Pons (tissue), 1 donor: ENCODE measurements at regions not wholly inside any gene's neighbourhood (a gene's known extent, or its start where the extent isn't known, plus 50 kb on each side); places are given as distances from the start of the nearest gene placed in this dataset.
A peak's percentile ranks its signal among the peaks of the same experiment; 100 is the strongest.
"Not testable (repeated sequence)": the region's sequence is repeated elsewhere in the genome, so short reads cannot be mapped to it uniquely, and the experiment has no call there.

Experiments
- DNase-seq: peaks from one replicate; pipeline ENCODE4 v3.0.0-alpha.2; 2016; ENCODE audit warnings: low spot score

- DNase-seq: no peak
Observed at GRCh38 chr6:72457738-72458137, 164.1 kb upstream of the KCNQ5 start.

- no peak for DNase-seq
Observed at GRCh38 chr6:72458521-72458920, 163.3 kb upstream of the KCNQ5 start.

GRCh38 chr6:72461144-72461543, 160.7 kb upstream of the KCNQ5 start:
- no peak for DNase-seq

GRCh38 chr6:72464246-72464645, 157.6 kb upstream of the KCNQ5 start:
- DNase-seq: no peak

GRCh38 chr6:72464791-72465691, 156.8 kb upstream of the KCNQ5 start:
- peak; percentile 24 for DNase-seq

GRCh38 chr6:72466471-72466870, 155.4 kb upstream of the KCNQ5 start:
- no peak for DNase-seq

GRCh38 chr6:72466971-72467566, 154.8 kb upstream of the KCNQ5 start:
- peak; percentile 80 for DNase-seq

- DNase-seq: not testable (repeated sequence)
Observed at GRCh38 chr6:72469406-72469983, 152.4 kb upstream of the KCNQ5 start.

GRCh38 chr6:72476051-72476450, 145.8 kb upstream of the KCNQ5 start:
- DNase-seq: no peak

- DNase-seq: no peak
Observed at GRCh38 chr6:72476646-72477045, 145.2 kb upstream of the KCNQ5 start.

GRCh38 chr6:72495441-72495840, 126.4 kb upstream of the KCNQ5 start:
- DNase-seq: no peak

GRCh38 chr6:72497186-72497585, 124.7 kb upstream of the KCNQ5 start:
- DNase-seq: no peak

GRCh38 chr6:72500669-72501068, 121.2 kb upstream of the KCNQ5 start:
- no peak for DNase-seq

- no peak for DNase-seq
Observed at GRCh38 chr6:72504406-72504805, 117.5 kb upstream of the KCNQ5 start.

- no peak for DNase-seq
Observed at GRCh38 chr6:72505446-72505845, 116.4 kb upstream of the KCNQ5 start.

GRCh38 chr6:72519871-72520270, 102.0 kb upstream of the KCNQ5 start:
- no peak for DNase-seq

- no peak for DNase-seq
Observed at GRCh38 chr6:72521684-72522083, 100.2 kb upstream of the KCNQ5 start.

GRCh38 chr6:72522735-72523141, 99.1 kb upstream of the KCNQ5 start:
- no peak for DNase-seq

GRCh38 chr6:72524011-72524645, 97.7 kb upstream of the KCNQ5 start:
- no peak for DNase-seq

- no peak for DNase-seq
Observed at GRCh38 chr6:72525821-72526510, 95.9 kb upstream of the KCNQ5 start.

- no peak for DNase-seq
Observed at GRCh38 chr6:72530152-72530551, 91.7 kb upstream of the KCNQ5 start.

GRCh38 chr6:72530750-72531149, 91.1 kb upstream of the KCNQ5 start:
- no peak for DNase-seq
